NCI-H128 (cell line): ENCODE measurements at regions not wholly inside any gene's neighbourhood (a gene's known extent, or its start where the extent isn't known, plus 50 kb on each side); places are given as distances from the start of the nearest gene placed in this dataset.

Source experiments
- DNase-seq: peaks from one replicate; lab custom pipeline; 2025; ENCODE audit not compliant: unreplicated experiment; lab: John Stamatoyannopoulos, UW

- no peak for DNase-seq
Measured at GRCh38 chr14:76599559-76600287, 161.5 kb upstream of the VASH1 start.

- no peak for DNase-seq
Measured at GRCh38 chr14:76603713-76604112, 157.6 kb upstream of the VASH1 start.

GRCh38 chr14:76607510-76607909 lies 153.8 kb upstream of the VASH1 start:
- DNase-seq: no peak

GRCh38 chr14:76612654-76613053 lies 148.6 kb upstream of the VASH1 start:
- DNase-seq: no peak

GRCh38 chr14:76613616-76614015 lies 147.7 kb upstream of the VASH1 start:
- DNase-seq: no peak

GRCh38 chr14:76615331-76615730 lies 145.9 kb upstream of the VASH1 start:
- no peak for DNase-seq

GRCh38 chr14:76617440-76617839 lies 143.8 kb upstream of the VASH1 start:
- no peak for DNase-seq

- DNase-seq: no peak
Measured at GRCh38 chr14:76636602-76637001, 124.7 kb upstream of the VASH1 start.

- no peak for DNase-seq
Measured at GRCh38 chr14:76638841-76639240, 122.4 kb upstream of the VASH1 start.

- DNase-seq: no peak
Measured at GRCh38 chr14:76639606-76640229, 121.5 kb upstream of the VASH1 start.

- DNase-seq: no peak
Measured at GRCh38 chr14:76640923-76641395, 120.3 kb upstream of the VASH1 start.

- no peak for DNase-seq
Measured at GRCh38 chr14:76641541-76641940, 119.7 kb upstream of the VASH1 start.

- no peak for DNase-seq
Measured at GRCh38 chr14:76643887-76644286, 117.4 kb upstream of the VASH1 start.

- peak; percentile 9 for DNase-seq
Measured at GRCh38 chr14:76644855-76645518, 116.3 kb upstream of the VASH1 start.

GRCh38 chr14:76647697-76648298 lies 113.5 kb upstream of the VASH1 start:
- DNase-seq: peak; percentile 43

- DNase-seq: no peak
Measured at GRCh38 chr14:76651410-76652055, 109.7 kb upstream of the VASH1 start.

GRCh38 chr14:76653875-76654572 lies 107.2 kb upstream of the VASH1 start:
- no peak for DNase-seq

- DNase-seq: no peak
Measured at GRCh38 chr14:76654573-76655108, 106.6 kb upstream of the VASH1 start.

GRCh38 chr14:76655331-76655730 lies 105.9 kb upstream of the VASH1 start:
- DNase-seq: no peak

GRCh38 chr14:76656592-76656991 lies 104.7 kb upstream of the VASH1 start:
- DNase-seq: no peak
